Suprapubic skin (tissue), 4 donors: ENCODE measurements at regions not wholly inside any gene's neighbourhood (a gene's known extent, or its start where the extent isn't known, plus 50 kb on each side); places are given as distances from the start of the nearest gene placed in this dataset.

ENCODE experiments used
- DNase-seq, 2 donors: peaks; one replicate each; pipeline ENCODE4 v3.0.0-alpha.2; 2019; ENCODE audit warnings: low spot score in 2 of 2
- H3K27ac ChIP-seq: fragments of 200-600 bp; sonication (generic); one replicate; pipeline ENCODE4 v1.5.1; 2019
- H3K27me3 ChIP-seq: fragments of 200-600 bp; sonication (generic); one replicate; pipeline ENCODE4 v1.5.1; 2019
- H3K36me3 ChIP-seq: fragments of 200-600 bp; sonication (generic); one replicate; pipeline ENCODE4 v1.5.1; 2019
- H3K4me1 ChIP-seq: fragments of 200-600 bp; sonication (generic); one replicate; pipeline ENCODE4 v1.5.1; 2019
- H3K4me3 ChIP-seq: fragments of 200-600 bp; sonication (generic); one replicate; pipeline ENCODE4 v1.5.1; 2019; ENCODE audit warnings: mild to moderate bottlenecking
- H3K9me3 ChIP-seq: fragments of 200-600 bp; sonication (generic); one replicate; pipeline ENCODE4 v1.5.1; 2019
- EP300 ChIP-seq: sonication (generic); formaldehyde crosslinking; IDR thresholded peaks from one replicate; pipeline ENCODE4 v1.6.1; 2017; ENCODE audit warnings: antibody characterized with exemption
- POLR2A ChIP-seq, 2 donors: fragments of 450-650 bp; IDR thresholded peaks; one replicate each; pipeline ENCODE4 v1.6.1; 2017; ENCODE audit warnings: antibody characterized with exemption in 2 of 2, mild to moderate bottlenecking in 2 of 2, moderate library complexity in 2 of 2
- POLR2AphosphoS5 ChIP-seq, 3 donors: sonication (generic); formaldehyde crosslinking; IDR thresholded peaks; one replicate each; pipeline ENCODE4 v1.6.1; 2017; ENCODE audit warnings: antibody characterized with exemption in 3 of 3
- WGBS: methylation state at CpG from one replicate; pipeline ENCODE4 v1.1.5; 2018; 5-methylcytosine and 5-hydroxymethylcytosine counted together
- TF ChIP-seq, protein P1 (sequence below), 2 donors: fragments of 200-600 bp in 1 of 2; fragments of 450-650 bp in 1 of 2; sonication (generic) in 1 of 2; IDR thresholded peaks; one replicate each; pipeline ENCODE4 v1.5.1; 2016 to 2019; ENCODE audit warnings: antibody characterized with exemption in 2 of 2, mild to moderate bottlenecking in 1 of 2, moderate library complexity in 1 of 2

DNA sequence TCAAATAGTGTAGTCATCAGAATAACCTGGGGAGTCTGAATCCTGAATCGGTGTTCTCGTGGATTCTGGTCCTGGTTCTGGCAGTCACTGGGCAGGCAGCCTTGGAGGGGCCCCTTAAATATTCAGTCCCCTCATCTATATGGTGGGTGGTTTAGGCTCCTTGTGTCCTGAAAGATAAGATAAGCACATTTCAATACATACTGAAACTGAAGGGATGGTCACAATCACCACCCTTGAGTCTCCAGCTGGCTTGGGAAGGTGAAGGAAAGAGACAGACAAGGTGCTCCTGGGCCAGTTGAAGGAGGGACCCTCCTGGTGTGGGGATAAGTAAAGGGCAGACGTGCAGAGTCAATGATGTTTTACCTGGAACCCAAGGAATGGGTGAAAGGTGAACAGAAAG lies 146.7 kb downstream of the CXCL12 start:
- Histone ChIP-seq H3K27me3 (no peaks in the 10 kb centered on the region), H3K9me3 (no peaks in the 10 kb centered on the region), H3K4me1 (no peaks in the 10 kb centered on the region), H3K4me3 (no peak overlapping the region), H3K27ac (no peak overlapping the region), H3K36me3 (no peaks in the 10 kb centered on the region)
- TF ChIP-seq, protein P1, sequence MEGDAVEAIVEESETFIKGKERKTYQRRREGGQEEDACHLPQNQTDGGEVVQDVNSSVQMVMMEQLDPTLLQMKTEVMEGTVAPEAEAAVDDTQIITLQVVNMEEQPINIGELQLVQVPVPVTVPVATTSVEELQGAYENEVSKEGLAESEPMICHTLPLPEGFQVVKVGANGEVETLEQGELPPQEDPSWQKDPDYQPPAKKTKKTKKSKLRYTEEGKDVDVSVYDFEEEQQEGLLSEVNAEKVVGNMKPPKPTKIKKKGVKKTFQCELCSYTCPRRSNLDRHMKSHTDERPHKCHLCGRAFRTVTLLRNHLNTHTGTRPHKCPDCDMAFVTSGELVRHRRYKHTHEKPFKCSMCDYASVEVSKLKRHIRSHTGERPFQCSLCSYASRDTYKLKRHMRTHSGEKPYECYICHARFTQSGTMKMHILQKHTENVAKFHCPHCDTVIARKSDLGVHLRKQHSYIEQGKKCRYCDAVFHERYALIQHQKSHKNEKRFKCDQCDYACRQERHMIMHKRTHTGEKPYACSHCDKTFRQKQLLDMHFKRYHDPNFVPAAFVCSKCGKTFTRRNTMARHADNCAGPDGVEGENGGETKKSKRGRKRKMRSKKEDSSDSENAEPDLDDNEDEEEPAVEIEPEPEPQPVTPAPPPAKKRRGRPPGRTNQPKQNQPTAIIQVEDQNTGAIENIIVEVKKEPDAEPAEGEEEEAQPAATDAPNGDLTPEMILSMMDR (IDR thresholded peaks at IDR 0.05) = no peak
- TF ChIP-seq EP300 (no peak), POLR2A (IDR thresholded peaks at IDR 0.05) (no peak), POLR2AphosphoS5 (IDR thresholded peaks at IDR 0.05) (no peak)
- no peak for DNase-seq
- WGBS = 84% methylated on average over 3 of the region's 3 CpGs

GRCh38 chr10:44237364-44238049 lies 147.4 kb downstream of the CXCL12 start:
- TF ChIP-seq, protein P1 (IDR thresholded peaks at IDR 0.05) = no peak
- no peak for TF ChIP-seq POLR2AphosphoS5 (IDR thresholded peaks at IDR 0.05)
- TF ChIP-seq POLR2A (IDR thresholded peaks at IDR 0.05) = no peak
- no peak for TF ChIP-seq EP300

GRCh38 chr10:44235363-44235762 lies 149.5 kb downstream of the CXCL12 start:
- Histone ChIP-seq H3K4me1 (no peaks in the 10 kb centered on the region), H3K27ac (no peak overlapping the region), H3K4me3 (no peak overlapping the region), H3K27me3 (no peaks in the 10 kb centered on the region), H3K9me3 (no peaks in the 10 kb centered on the region), H3K36me3 (no peaks in the 10 kb centered on the region)
- 86% methylated on average over 5 of the region's 5 CpGs for WGBS
- TF ChIP-seq, protein P1 (IDR thresholded peaks at IDR 0.05) = no peak
- no peak for TF ChIP-seq POLR2AphosphoS5 (IDR thresholded peaks at IDR 0.05)
- TF ChIP-seq POLR2A (IDR thresholded peaks at IDR 0.05) = no peak
- no peak for TF ChIP-seq EP300
- no peak for DNase-seq

More at GRCh38 chr10:44237364-44238049, 147.4 kb downstream of the CXCL12 start:
- WGBS = 100% methylated on average over 1 of the region's 1 CpG
- no peaks in the 10 kb centered on the region for H3K4me1 ChIP-seq
- no peak for DNase-seq
- no peaks in the 10 kb centered on the region for H3K36me3 ChIP-seq
- no peaks in the 10 kb centered on the region for H3K27me3 ChIP-seq
- no peak overlapping the region for H3K4me3 ChIP-seq
- no peak overlapping the region for H3K27ac ChIP-seq
- no peaks in the 10 kb centered on the region for H3K9me3 ChIP-seq

DNA sequence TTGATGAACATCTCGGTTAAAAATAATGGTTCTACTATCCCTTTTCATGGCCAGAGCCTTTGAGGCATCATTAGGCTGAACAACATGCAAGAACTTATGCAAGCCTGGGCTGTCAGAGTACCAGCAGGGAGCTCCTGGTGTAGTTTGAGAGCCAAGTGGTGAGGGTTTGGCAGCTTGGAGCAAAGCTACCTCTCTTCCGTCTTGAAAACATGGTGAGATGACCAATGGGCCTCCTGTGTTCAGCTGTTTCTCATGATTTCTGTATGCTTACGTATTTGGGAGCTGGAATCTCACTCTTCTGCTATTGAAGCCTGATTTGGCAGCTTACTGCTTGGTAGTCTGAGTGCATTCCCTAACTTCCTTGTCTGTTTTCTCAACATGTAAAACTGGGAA lies 150.4 kb downstream of the CXCL12 start:
- no peak for DNase-seq
- Histone ChIP-seq H3K27me3 (no peaks in the 10 kb centered on the region), H3K4me3 (no peak overlapping the region), H3K27ac (no peak overlapping the region), H3K36me3 (no peaks in the 10 kb centered on the region), H3K4me1 (no peaks in the 10 kb centered on the region), H3K9me3 (no peaks in the 10 kb centered on the region)
- WGBS = 63% methylated on average over 3 of the region's 3 CpGs
- no peak for TF ChIP-seq EP300
- no peak for TF ChIP-seq POLR2AphosphoS5 (IDR thresholded peaks at IDR 0.05)
- no peak for TF ChIP-seq POLR2A (IDR thresholded peaks at IDR 0.05)

DNA sequence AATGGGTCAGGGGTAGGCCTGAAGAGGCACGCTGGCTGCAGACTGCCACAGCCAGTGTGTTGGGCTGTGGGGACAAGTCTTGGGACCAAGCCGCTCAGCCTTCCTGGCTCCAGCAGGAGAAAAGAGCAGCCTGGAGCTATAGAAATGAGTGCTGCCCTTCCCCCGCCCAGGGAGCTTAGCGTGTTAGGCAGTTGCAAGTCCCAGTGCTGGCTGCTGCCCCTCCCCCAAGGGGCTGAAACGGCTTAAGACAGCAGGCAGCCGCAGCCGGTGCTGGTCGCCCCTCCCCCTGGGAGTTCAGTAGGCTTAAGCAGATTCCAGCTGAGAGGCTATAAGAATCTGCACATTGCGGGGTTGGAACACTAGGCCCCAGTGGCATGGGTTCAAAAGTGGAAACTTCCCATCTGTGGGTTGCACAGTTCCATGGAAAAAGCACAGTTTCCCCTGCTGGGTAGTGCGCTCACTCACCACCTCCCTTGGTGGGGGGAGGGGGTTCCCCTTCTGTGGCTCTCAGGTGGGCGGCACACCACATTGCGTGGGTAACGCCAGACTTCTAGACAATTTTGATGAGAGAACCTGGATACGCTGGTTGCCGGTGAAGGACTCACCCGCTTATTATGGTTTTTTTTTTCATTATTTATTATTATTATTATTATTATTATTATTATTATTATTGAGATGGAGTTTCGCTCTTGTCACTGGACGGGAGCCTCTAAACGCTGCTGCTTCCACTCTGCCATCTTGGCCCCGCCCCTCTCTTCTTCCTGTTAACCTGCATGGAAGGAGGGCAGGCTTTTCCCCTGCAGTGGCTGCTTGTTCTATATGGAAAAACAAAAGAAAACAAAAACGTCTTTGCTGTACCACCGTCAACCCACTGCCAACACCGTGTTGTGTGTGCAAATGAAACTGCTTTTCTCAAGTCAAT lies 151.1 kb downstream of the CXCL12 start:
- H3K4me1 ChIP-seq = no peaks in the 10 kb centered on the region
- no peak for TF ChIP-seq POLR2AphosphoS5 (IDR thresholded peaks at IDR 0.05)
- no peak for TF ChIP-seq EP300
- no peak for TF ChIP-seq POLR2A (IDR thresholded peaks at IDR 0.05)
- TF ChIP-seq, protein P1 (IDR thresholded peaks at IDR 0.05) = no peak
- no peak overlapping the region for H3K27ac ChIP-seq
- H3K36me3 ChIP-seq = no peaks in the 10 kb centered on the region
- DNase-seq = no peak
- H3K9me3 ChIP-seq = no peaks in the 10 kb centered on the region
- H3K4me3 ChIP-seq = no peak overlapping the region
- 66% methylated on average over 15 of the region's 23 CpGs for WGBS
- no peaks in the 10 kb centered on the region for H3K27me3 ChIP-seq
